Activated gamma-delta T cell treated with Interleukin-2 at 50 U/mL for 16 hours (primary cell): ENCODE measurements at regions not wholly inside any gene's neighbourhood (a gene's known extent, or its start where the extent isn't known, plus 50 kb on each side); places are given as distances from the start of the nearest gene placed in this dataset.

Experiments used
- DNase-seq: peaks from one replicate; pipeline ENCODE4 v3.0.0-alpha.2; 2020

DNA sequence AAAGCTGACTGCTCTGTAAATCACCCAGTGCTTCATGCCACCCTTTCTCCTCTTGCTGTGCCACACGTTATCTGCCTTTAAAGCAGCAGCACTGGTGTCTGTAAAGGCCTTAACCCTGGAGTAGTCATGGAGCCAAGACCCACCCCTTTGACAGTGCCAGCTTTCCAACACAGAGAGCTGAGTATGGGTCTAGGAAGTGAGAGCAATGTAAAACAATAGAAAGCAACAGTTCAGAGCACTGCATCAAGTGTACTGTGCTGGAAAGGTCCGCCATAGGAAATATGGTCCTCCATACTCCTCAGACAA is 139.5 kb downstream of the DAD1 start:
- DNase-seq, result no peak

- no peak for DNase-seq
These were observed 140.0 kb downstream of the DAD1 start for GRCh38 chr14:22448905-22449599.

DNA sequence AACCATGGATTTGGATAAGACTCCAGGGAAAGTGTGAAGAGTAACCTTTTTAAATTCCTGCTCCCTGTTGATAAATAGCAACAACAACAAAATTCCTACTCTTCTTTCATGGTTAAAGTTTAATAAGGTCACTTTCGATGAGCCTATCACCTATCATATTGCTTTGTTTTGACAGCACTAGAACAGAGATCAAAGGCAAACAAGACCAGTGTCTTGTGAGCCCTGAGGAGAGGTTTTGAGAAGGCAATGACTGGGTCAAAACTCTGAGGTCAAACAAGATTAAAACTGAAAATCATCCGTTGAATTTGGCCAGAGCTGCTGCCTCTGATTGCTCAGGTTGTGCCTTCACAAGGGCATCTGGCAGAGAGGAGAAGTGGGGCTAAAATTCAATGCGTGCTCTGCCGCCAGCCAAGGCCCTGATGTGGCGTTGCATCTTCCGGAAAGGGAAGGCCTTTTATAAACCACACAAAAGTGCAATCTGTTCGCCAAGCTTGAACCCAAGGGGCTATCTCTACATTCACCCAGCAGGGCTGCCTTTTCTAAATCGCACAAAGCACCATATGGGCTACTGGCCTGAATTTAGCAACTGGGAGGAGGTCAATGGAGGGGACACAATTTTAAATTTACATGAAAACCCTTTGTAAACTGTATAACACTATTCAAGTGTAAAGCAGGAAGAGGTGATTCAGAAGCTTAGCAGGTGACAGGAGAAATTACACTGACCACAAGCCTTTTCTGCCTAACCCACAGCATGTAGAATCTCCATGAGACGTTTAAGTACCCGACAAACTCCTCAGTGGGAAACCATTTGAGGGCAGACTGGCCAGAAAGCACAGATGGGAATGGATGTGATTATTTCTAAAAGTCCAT is 140.8 kb downstream of the DAD1 start:
- DNase-seq, result no peak

DNA sequence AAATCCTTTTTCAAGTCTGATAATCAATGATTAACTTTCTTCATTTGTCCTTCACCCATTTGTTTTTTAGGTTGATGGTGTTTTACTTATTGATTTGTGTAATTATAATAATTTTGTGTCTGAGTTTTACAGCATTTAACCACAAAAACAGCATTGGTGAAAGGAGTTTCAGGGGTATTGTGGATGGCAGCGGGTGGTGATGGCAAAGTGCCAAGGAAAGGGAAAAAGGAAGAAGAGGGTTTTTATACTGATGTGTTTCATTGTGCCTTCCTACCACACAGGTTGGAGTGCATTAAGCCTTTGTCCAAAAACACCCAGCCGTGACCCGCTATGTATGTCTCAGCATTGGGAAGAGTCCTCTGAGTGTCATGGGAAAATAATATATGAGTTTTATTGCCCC is 150.3 kb downstream of the DAD1 start:
- DNase-seq, result no peak

DNA sequence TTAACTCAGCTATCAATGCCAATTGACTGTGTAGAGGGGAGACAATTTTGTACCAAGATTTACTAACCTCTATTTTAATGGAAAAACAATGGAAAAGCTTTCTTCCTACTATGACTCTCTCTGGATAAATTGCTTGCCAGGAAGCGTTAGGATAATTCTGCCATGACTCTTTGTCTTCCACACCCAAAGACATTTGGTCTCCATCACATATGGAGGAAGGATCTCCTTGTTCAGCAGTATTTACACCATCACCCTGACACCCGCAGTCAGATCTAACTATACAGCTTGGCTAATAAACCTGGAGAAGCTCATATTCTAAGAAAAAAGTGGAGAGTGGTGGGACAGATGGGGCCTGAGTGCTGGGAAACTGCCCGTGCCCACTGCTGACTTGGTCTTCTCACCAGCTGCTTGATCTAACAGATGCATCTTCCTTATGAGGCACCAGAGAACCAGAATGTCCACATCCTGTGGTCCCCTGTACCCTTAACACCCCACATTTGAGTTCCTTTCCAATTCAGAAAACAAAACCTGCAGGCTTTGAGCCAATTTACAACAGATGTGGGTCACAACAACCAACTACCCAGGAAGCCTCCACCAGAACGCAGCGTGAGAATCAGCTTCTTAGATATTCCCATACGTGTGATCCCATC is 154.0 kb downstream of the DAD1 start:
- DNase-seq, result no peak

DNA sequence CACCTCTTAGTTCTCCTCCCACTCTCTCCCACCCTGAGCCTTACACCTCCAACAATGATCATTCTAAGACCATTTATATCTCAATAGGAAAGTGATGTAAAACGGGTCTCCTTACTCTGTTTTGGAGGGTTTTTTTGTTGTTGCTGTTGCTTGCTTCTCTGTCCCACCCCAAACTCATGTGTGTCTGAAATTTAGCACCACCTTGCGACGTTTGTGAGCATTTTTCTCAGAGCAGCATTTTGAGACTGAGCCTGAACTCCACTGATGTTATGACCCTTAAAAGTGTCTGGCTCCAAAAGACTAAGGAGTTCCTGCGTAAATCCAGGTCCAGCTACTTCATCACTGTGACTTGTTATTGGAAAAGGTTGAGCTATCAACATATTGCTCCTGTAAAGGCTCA is 155.0 kb downstream of the DAD1 start:
- no peak for DNase-seq

- no peak for DNase-seq
These were observed 156.0 kb downstream of the DAD1 start for GRCh38 chr14:22433069-22433468.

GRCh38 chr14:22432348-22432976 is 156.6 kb downstream of the DAD1 start:
- DNase-seq, result no peak

- no peak for DNase-seq
These were observed 159.3 kb downstream of the DAD1 start for GRCh38 chr14:22429546-22430294.

- DNase-seq, result no peak
These were observed 160.2 kb downstream of the DAD1 start for GRCh38 chr14:22428700-22429291.

- no peak for DNase-seq
These were observed 161.2 kb downstream of the DAD1 start for GRCh38 chr14:22427771-22428231.

GRCh38 chr14:22426711-22427110 is 162.3 kb downstream of the DAD1 start:
- DNase-seq, result no peak

- no peak for DNase-seq
These were observed 165.1 kb downstream of the DAD1 start for GRCh38 chr14:22423958-22424357.

GRCh38 chr14:22422238-22422637 is 166.8 kb downstream of the DAD1 start:
- DNase-seq, result peak; percentile 17

DNA sequence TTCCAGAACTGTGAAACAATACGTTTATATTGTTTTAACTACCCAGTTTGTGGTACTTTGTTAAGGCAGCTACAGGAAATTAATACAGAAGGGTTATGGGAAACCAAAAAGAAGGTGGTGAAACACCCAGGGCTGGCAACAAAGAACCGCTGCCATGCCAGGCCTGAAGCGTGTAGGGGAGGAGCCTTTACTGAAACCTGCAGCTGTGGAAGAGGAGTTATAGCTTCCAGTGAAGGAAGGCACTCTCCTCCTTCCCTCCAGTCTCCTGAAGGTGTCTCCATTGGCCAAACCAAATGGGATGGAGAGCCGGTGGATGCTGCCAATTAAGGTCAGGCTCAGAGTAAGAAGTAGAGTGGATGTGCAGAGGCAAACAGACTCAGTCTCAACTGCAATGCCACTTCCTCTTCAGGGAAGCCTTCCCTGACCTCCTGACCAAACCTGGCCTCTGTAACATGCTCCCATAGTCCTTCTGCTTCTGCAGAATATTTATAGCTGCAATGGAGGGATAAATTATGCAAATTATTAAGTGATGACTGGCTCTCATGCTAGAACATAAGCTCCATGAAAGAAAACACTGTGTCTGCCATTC is 168.3 kb downstream of the DAD1 start:
- peak; percentile 31 for DNase-seq

- DNase-seq, result no peak
These were observed 169.4 kb downstream of the DAD1 start for GRCh38 chr14:22419620-22420019.

DNA sequence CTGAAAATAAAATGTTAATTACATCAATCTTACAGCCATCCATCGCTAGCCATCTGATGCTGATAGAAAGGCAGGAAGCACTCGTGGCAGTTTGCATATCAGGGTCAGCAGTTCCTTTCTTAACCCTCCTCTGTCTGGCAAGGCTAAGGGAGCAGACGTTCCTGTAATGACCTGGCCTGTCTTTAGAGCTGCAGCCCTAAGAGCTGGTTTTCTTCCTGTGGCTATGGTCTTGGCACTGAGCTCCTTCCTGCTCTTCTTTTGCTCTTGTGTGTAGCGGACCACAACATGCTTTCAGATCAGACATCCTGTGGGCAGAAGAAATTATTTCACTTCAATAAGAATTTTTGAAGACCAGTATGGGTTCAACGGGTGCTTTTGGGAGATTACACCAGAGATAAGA is 170.4 kb downstream of the DAD1 start:
- DNase-seq, result no peak

GRCh38 chr14:22417914-22418313 is 171.1 kb downstream of the DAD1 start:
- no peak for DNase-seq

GRCh38 chr14:22416193-22416592 is 172.8 kb downstream of the DAD1 start:
- no peak for DNase-seq

GRCh38 chr14:22415605-22415959 is 173.4 kb downstream of the DAD1 start:
- DNase-seq, result no peak

DNA sequence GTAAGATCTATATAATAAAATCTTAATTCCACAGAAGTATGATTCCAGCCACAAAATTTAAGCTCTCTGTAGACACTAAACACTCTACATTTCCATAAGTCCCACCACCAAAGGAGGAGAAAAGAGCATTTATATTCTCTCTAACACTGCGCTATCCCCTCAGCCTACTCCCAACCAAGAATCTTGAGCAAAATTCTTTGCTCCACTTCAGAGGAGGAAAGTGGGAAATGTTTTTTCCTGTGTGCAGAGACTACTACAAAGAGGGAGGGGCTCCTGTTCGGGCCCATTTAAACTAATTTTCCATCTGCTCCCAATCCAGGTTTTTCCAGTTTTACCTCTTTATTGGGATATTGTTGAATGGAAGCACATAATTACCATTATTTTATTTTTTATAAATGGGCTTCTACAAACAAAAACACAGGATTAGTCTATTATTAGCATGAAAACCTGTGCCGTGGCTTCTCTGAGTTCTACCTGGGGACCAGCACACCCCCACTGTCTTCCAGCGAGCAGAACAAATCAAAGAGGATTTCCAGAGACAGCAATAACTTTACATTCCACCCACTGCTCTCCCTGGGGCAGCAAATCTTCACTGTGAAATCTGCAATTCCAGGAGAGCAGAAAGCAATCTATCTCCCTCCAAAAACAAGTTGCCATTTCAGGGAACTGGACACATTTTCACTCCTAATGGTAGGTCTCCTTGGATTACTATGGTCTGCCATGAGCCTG is 174.0 kb downstream of the DAD1 start:
- no peak for DNase-seq
